GM20000 (cell line): ENCODE measurements at regions not wholly inside any gene's neighbourhood (a gene's known extent, or its start where the extent isn't known, plus 50 kb on each side); places are given as distances from the start of the nearest gene placed in this dataset.

Source experiments
- DNase-seq: peaks from one replicate; pipeline ENCODE4 v3.0.0; 2012; ENCODE audit warnings: low spot score
- TF ChIP-seq, protein P1 (sequence below): IDR thresholded peaks from 2 replicates; pipeline ENCODE4 v1.5.1; 2012; ENCODE audit warnings: mild to moderate bottlenecking, control low read depth; ENCODE audit errors: extremely low read depth, missing control alignments

DNA sequence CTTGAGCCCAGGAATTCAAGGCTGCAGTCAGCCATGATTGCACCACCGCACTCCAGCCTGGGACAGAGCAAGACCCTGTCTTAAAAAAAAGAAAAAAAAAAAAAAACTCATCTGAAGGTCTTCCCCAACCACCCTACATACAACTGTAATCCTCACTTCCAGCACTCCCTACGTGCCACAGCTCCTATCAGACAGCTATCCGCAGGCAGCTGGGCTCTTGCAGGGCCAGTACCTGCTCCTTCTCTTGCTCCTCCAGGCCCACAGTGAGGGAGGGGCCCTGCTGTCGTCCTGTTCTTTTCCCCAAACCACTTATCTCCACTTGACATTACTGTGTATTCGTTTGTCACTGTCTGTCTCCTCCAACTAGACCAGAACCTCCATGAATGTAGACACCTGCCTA, 156.1 kb upstream of the NECTIN1 start:
- TF ChIP-seq, protein P1, sequence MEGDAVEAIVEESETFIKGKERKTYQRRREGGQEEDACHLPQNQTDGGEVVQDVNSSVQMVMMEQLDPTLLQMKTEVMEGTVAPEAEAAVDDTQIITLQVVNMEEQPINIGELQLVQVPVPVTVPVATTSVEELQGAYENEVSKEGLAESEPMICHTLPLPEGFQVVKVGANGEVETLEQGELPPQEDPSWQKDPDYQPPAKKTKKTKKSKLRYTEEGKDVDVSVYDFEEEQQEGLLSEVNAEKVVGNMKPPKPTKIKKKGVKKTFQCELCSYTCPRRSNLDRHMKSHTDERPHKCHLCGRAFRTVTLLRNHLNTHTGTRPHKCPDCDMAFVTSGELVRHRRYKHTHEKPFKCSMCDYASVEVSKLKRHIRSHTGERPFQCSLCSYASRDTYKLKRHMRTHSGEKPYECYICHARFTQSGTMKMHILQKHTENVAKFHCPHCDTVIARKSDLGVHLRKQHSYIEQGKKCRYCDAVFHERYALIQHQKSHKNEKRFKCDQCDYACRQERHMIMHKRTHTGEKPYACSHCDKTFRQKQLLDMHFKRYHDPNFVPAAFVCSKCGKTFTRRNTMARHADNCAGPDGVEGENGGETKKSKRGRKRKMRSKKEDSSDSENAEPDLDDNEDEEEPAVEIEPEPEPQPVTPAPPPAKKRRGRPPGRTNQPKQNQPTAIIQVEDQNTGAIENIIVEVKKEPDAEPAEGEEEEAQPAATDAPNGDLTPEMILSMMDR: no peak
- no peak for DNase-seq

DNA sequence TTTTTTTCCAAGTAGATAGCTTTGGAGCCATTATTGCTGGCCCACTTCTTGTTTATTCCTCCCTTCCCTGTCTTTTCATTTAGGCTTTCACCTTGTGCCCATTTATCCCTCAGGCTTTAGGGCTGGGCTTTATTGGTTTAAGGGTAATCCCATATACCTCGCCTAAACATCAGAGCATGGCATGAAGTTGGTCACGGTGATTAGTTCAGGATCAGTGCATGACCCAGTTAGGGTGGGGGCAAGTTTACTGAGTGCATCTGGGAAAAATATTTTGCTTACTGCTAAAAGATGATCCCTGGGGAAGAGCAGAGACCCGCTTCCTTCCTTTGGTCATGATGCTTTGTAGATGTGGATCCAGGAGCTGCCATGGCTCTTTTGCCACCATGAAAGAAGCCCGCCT, 153.3 kb upstream of the NECTIN1 start:
- DNase-seq: no peak
- TF ChIP-seq, protein P1: no peak

DNA sequence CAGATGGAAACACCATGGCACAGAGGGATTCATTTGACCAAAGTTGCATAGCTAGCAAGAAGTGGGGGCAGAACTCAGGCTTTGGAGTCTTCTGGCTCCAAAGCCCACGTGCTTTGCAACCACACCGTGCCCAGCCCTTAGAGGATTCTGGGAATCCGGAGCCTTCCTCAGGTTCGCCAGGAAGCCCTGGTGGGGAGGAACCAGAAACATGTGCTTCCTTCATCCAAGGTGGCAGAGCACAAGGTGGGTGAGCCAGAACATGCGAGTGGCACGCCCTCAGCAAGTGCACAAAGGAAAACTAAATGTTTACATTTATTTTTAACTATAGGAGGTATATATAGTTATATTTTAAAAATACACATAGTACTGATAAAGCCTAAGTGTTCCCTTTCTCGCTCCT, 151.9 kb upstream of the NECTIN1 start:
- TF ChIP-seq, protein P1: no peak
- no peak for DNase-seq

DNA sequence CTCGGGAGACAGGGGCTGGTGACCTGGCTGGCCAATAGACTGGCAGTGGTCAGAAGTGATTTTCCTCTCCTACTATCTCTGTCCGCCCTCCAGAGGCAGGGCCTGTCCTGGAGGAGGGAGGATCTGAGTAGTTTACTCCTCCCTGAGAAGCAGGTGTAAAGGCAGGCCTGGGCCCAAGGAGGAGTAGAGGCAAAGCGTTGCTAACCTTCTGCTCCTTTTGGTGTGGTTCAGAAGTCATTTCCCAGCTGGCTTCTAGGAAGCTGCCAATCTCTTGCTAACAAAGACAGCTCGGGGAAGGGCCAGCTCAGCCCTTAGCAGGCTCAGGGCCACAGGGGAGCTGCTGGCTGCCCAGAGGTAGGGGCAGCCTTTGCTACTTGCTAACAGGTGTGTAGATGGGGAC, 151.1 kb upstream of the NECTIN1 start:
- DNase-seq: no peak
- TF ChIP-seq, protein P1: no peak

DNA sequence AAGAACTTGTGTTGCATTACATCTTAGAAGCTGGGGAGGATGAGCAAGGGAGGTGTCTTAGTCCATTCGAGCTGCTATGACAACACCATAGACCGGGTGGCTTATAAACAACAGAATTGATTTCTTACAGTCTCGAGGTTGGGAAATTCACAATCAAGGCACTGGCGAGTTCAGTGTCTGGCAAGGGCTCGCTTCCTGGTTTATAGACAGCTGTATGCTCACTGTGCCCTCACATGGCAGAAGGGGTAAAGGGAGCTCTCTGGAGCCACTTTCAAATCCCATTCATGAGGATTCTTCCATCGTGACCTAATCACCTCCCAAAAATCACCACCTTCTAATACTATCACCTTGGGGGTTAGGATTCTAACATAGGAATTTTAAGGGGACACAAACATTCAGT, 150.0 kb upstream of the NECTIN1 start:
- TF ChIP-seq, protein P1: no peak
- DNase-seq: no peak

DNA sequence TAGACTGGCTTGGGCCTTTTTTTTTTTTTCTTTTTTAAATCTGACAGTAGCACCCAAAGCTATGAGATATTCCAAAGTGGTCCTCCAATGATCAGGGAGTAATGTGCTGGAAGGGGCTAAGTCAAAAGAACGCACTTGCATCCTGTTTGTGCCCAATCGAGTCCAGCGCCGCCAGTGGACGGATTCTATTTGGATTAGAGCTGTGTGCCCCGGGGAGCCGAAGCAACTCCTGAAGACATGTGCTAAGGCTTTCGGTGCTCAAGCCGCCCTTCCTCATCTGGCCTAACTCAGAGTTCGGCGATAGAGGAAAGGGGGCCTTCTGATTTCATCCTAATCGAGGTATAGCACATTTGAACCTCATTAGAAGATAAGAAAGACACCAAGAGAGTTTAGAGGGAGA, 147.8 kb upstream of the NECTIN1 start:
- DNase-seq: no peak
- TF ChIP-seq, protein P1: no peak

DNA sequence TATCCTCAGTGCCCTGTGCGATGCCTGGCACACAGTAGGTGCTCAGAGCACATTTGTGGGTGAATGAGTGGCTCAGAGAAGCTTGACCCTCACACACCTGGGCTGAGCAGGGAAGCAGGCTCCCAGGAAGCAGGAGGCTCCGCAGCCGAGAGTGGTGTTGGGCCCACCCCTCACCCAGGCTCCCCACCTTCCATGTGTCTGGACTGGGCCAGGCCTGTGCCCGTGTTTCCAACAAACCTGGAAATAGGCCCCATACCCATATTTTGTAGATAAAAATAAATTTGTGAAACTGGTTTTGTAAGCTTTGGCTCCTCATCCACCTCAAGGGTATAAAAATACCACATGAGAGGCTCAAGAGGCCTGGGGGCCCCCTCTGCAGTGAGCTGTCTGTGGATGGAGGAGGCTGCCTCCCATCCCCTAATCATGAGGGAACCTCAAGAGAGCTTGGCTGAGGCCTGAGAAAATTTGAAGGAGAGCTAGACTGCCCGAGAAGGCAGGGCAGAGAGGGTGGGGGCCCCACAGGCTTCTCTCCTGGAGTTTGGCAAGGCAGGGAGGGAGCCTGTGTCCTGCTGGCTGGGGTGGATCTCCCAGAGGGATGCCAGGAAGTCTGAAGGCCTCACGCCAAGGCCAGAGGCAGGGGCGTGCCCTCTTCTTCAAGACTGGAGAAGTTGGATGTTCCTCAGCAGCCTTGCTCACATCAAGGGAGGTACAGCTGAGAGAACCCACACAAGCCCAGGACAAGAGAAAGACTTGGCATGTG, 147.0 kb upstream of the NECTIN1 start:
- TF ChIP-seq, protein P1: no peak
- no peak for DNase-seq
